ENCODE measurements at regions not wholly inside any gene's neighbourhood (a gene's known extent, or its start where the extent isn't known, plus 50 kb on each side); places are given as distances from the start of the nearest gene placed in this dataset.
A peak's percentile ranks its signal among the peaks of the same experiment; 100 is the strongest.

DNA sequence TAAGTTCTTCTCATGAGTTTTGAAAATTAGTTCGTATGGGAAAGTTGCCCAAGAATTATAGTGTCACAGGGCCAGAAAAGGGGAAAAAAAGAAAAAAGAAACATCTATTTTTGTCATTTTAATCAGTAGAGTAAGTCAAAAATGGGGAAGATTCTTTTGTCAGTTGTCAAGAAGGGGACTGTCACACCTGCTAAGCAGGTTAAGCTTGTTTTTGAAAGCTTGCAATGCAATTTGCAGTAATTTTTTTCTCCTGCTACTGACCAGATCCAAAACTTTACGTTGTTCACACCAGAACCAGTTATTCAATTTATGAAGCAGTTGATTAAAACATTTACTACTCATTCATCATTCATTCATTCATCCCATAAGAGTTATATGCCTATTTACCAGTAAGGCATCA lies 171.4 kb downstream of the SOX4 start:
- Histone ChIP-seq H3K9me2 (ENCODE audit: insufficient read depth) (no peaks in the 10 kb centered on the region), H3K4me3 (no peak overlapping the region), H3K79me2 (ENCODE audit: insufficient read depth) (no peaks in the 10 kb centered on the region), H3K4me1 (ENCODE audit: insufficient read depth) (peaks cover 25% of the 10 kb centered on the region), H3K36me3 (ENCODE audit: low read depth) (no peaks in the 10 kb centered on the region), H3F3A (ENCODE audit: insufficient read depth) (peaks cover 23% of the 10 kb centered on the region), H3K27ac (no peak overlapping the region), H2AFZ (no peak overlapping the region), H3K9me3 (ENCODE audit: low read depth) (no peaks in the 10 kb centered on the region), H3K4me2 (ENCODE audit: unreplicated experiment) (no peak overlapping the region), H3K9ac (no peak overlapping the region), H4K20me1 (ENCODE audit: insufficient read depth) (no peaks in the 10 kb centered on the region), H3K27me3 (replicated peaks; ENCODE audit: insufficient read depth) (no peaks in the 10 kb centered on the region)
- in situ Hi-C loops (cut with MboI) = no loop called here
- WGBS, 2 experiments (ENCODE audit: low coverage in 1 of 2, low lambda C conversion rate in 2 of 2, missing lambda C conversion rate in 2 of 2) = 61 to 65% methylated on average over 2 of the region's 2 CpGs
- no peak for DNase-seq
- TF ChIP-seq EZH2phosphoT487 (IDR thresholded peaks at IDR 0.05; ENCODE audit: insufficient read depth, low read depth) (no peak), EZH2 (IDR thresholded peaks at IDR 0.05; ENCODE audit: insufficient read depth, poor library complexity, severe bottlenecking) (no peak)

DNA sequence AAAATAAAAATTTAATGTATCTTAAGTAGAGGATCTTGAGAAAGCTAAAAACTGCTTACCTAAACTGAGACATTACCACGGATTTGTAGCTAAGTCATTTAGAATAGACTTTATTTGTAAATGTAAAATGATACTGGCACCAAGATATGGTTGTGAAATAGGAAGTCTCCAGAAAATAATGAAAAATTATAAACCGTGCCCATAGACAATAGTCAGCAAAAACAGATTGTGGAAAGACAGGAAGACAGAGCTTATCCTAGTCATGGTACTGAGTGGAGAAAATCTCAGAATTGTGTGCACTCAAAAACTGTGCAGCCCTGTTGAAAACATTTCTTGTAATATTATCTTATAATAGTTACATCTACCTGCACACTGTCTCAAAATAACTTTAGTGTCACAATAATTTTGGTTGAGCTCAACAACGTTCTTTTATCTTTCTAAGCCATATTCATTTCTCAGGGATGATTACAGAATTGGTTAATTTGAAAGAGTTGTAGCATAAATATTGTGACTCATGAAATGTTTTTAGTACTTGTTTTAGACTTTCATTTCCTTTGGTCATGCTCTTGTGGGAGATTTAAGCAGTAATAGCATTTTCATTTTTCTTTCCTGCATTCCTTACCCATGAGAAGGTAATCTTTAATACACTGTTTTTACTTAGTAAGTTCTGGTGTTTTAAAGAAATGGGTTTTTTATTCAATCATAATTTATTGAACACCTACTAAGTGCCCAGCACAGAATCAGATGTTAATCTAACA lies 174.5 kb downstream of the SOX4 start:
- Histone ChIP-seq H3K27ac (peak overlapping the region; percentile 66), H3K79me2 (ENCODE audit: insufficient read depth) (no peaks in the 10 kb centered on the region), H3F3A (ENCODE audit: insufficient read depth) (peaks cover 28% of the 10 kb centered on the region), H3K27me3 (replicated peaks; ENCODE audit: insufficient read depth) (no peaks in the 10 kb centered on the region), H3K9me2 (ENCODE audit: insufficient read depth) (no peaks in the 10 kb centered on the region), H3K4me1 (ENCODE audit: insufficient read depth) (peaks cover 30% of the 10 kb centered on the region), H3K4me2 (ENCODE audit: unreplicated experiment) (peak overlapping the region; percentile 67), H3K9ac (no peak overlapping the region), H3K4me3 (peak overlapping the region; percentile 20; the same call in 1 of the 2 replicates), H2AFZ (no peak overlapping the region), H4K20me1 (ENCODE audit: insufficient read depth) (no peaks in the 10 kb centered on the region), H3K9me3 (ENCODE audit: low read depth) (no peaks in the 10 kb centered on the region), H3K36me3 (ENCODE audit: low read depth) (no peaks in the 10 kb centered on the region)
- DNase-seq = peak; percentile 77
- 30 to 31% methylated on average over 3 of the region's 3 CpGs for WGBS, 2 experiments (ENCODE audit: low coverage in 1 of 2, low lambda C conversion rate in 2 of 2, missing lambda C conversion rate in 2 of 2)
- TF ChIP-seq EZH2phosphoT487 (IDR thresholded peaks at IDR 0.05; ENCODE audit: insufficient read depth, low read depth) (no peak), EZH2 (IDR thresholded peaks at IDR 0.05; ENCODE audit: insufficient read depth, poor library complexity, severe bottlenecking) (no peak)
- in situ Hi-C loops (cut with MboI) = no loop called here

DNA sequence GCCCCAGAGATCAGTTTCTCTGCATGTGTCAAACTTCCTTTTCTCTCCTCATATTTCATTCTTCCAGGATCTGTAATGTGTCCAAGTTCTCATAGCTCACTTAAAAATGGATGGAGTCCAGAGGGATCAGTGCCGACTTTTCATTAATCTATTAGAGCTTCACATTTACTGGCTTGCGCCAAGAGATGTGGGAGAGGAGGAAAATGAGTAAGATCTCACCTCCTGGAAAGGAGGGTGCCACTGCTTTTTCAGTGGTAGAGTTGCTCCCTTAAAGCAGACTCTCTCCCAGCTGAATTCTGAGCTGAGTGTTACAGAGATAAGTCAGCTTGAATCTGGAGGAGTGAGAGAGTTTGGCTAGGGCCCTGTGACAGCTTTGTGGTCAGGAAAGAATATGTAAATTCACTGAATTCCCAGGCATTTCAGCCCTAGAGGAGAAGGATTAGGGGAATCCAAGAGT lies 175.9 kb downstream of the SOX4 start:
- Histone ChIP-seq H3K9me3 (ENCODE audit: low read depth) (no peaks in the 10 kb centered on the region), H3K79me2 (ENCODE audit: insufficient read depth) (no peaks in the 10 kb centered on the region), H3K4me2 (ENCODE audit: unreplicated experiment) (peak overlapping the region; percentile 67), H3K36me3 (ENCODE audit: low read depth) (no peaks in the 10 kb centered on the region), H3K9ac (peak overlapping the region; percentile 37), H3K27ac (peak overlapping the region; percentile 66), H3K9me2 (ENCODE audit: insufficient read depth) (no peaks in the 10 kb centered on the region), H3K4me3 (peak overlapping the region; percentile 42), H3F3A (ENCODE audit: insufficient read depth) (peaks cover 28% of the 10 kb centered on the region), H4K20me1 (ENCODE audit: insufficient read depth) (no peaks in the 10 kb centered on the region), H2AFZ (0 out of 2 replicates have a peak overlapping the region, but pooled peaks have one; percentile 6), H3K4me1 (ENCODE audit: insufficient read depth) (peaks cover 30% of the 10 kb centered on the region), H3K27me3 (replicated peaks; ENCODE audit: insufficient read depth) (no peaks in the 10 kb centered on the region)
- in situ Hi-C loops (cut with MboI) = no loop called here
- TF ChIP-seq EZH2phosphoT487 (IDR thresholded peaks at IDR 0.05; ENCODE audit: insufficient read depth, low read depth) = no peak
- TF ChIP-seq EZH2 (IDR thresholded peaks at IDR 0.05; ENCODE audit: insufficient read depth, poor library complexity, severe bottlenecking) = no peak
- WGBS, 2 experiments (ENCODE audit: low coverage in 1 of 2, low lambda C conversion rate in 2 of 2, missing lambda C conversion rate in 2 of 2) = 1 to 2% methylated on average over 2 of the region's 2 CpGs
- DNase-seq = peak; percentile 89

DNA sequence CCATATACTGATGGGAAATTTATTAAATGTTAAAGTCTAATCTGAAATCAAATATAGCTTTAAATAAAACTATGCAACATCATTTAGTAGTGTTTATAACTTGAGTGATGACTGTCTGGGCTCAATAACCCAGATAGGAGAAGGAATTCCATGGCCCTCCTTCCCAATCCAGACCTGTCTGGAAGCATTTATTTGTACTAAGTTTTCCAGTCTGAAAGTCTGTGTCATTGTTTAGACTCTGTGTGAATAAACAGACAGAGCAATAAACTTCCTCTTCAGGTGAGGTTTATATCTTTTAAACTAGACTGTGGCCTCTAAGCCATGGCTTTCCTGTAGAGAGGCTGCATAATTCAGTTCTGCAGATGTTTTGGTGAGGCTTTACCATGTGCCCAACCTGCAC lies 176.4 kb downstream of the SOX4 start:
- peak; percentile 21 for DNase-seq
- Histone ChIP-seq H3K9me3 (ENCODE audit: low read depth) (no peaks in the 10 kb centered on the region), H3K9me2 (ENCODE audit: insufficient read depth) (no peaks in the 10 kb centered on the region), H3K4me2 (ENCODE audit: unreplicated experiment) (peak overlapping the region; percentile 67), H3K27ac (peak overlapping the region; percentile 66), H4K20me1 (ENCODE audit: insufficient read depth) (no peaks in the 10 kb centered on the region), H3K4me1 (ENCODE audit: insufficient read depth) (peaks cover 30% of the 10 kb centered on the region), H2AFZ (no peak overlapping the region), H3K79me2 (ENCODE audit: insufficient read depth) (no peaks in the 10 kb centered on the region), H3K27me3 (replicated peaks; ENCODE audit: insufficient read depth) (no peaks in the 10 kb centered on the region), H3K9ac (peak overlapping the region; percentile 37; the same call in 1 of the 2 replicates), H3F3A (ENCODE audit: insufficient read depth) (peaks cover 28% of the 10 kb centered on the region), H3K4me3 (0 out of 2 replicates have a peak overlapping the region, but pooled peaks have one; percentile 7), H3K36me3 (ENCODE audit: low read depth) (no peaks in the 10 kb centered on the region)
- no peak for TF ChIP-seq EZH2phosphoT487 (IDR thresholded peaks at IDR 0.05; ENCODE audit: insufficient read depth, low read depth)
- no peak for TF ChIP-seq EZH2 (IDR thresholded peaks at IDR 0.05; ENCODE audit: insufficient read depth, poor library complexity, severe bottlenecking)
- in situ Hi-C loops (cut with MboI) = no loop called here
